H1 (cell line): ENCODE measurements at regions not wholly inside any gene's neighbourhood (a gene's known extent, or its start where the extent isn't known, plus 50 kb on each side); places are given as distances from the start of the nearest gene placed in this dataset.

Experiments
- FOSL1 ChIP-seq: IDR thresholded peaks from 2 replicates; pipeline ENCODE4 v1.6.1; 2011; ENCODE audit warnings: mild to moderate bottlenecking, low read depth, low read length, moderate library complexity; ENCODE audit not compliant: insufficient read depth
- POLR2A ChIP-seq, 2 experiments: IDR thresholded peaks; 1 replicate in 1 of 2; 2 replicates in 1 of 2; pipeline ENCODE4 v1.6.1; 2011; ENCODE audit warnings: low read depth in 2 of 2, low read length in 2 of 2, mild to moderate bottlenecking in 2 of 2; ENCODE audit errors: control extremely low read depth in 1 of 2
- POLR2AphosphoS5 ChIP-seq: IDR thresholded peaks from 2 replicates; pipeline ENCODE4 v1.6.1; 2011; ENCODE audit warnings: low read depth, low read length
- SIX5 ChIP-seq: IDR thresholded peaks from 2 replicates; pipeline ENCODE4 v1.6.1; 2011; ENCODE audit warnings: mild to moderate bottlenecking, low read depth, low read length
- YY1 ChIP-seq: IDR thresholded peaks from 2 replicates; pipeline ENCODE4 v1.6.1; 2011; ENCODE audit warnings: low read depth, mild to moderate bottlenecking, low read length
- TF ChIP-seq, protein P1 (sequence below), 3 experiments: IDR thresholded peaks; 1 replicate in 2 of 3; 2 replicates in 1 of 3; pipeline versions ENCODE4 v1.5.1 to v1.6.1; 2011; ENCODE audit warnings: low read length in 3 of 3, mild to moderate bottlenecking in 3 of 3, inconsistent platforms in 2 of 3, low read depth in 1 of 3, moderate library complexity in 1 of 3; ENCODE audit not compliant: insufficient read depth in 1 of 3; ENCODE audit errors: control extremely low read depth in 1 of 3

DNA sequence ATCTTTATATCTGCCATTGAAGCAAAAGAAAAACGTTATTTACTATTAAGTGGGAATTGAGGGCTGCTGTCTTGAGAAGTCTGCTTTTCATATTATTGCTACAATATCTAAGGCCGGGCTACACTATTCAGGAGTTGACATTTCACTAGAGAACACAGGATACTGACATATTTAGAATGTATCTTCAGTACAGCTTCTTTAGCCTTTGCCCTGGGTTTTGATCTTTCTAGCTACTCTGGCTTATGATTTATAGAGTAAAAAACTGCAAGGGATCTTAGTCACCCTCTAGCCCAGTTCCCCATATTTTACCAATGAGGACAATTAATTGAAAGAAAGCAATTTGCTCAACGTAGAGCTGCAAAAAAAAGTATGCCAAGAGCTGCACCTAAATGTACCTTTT is 307.4 kb upstream of the DPPA4 start:
- TF ChIP-seq, protein P1, sequence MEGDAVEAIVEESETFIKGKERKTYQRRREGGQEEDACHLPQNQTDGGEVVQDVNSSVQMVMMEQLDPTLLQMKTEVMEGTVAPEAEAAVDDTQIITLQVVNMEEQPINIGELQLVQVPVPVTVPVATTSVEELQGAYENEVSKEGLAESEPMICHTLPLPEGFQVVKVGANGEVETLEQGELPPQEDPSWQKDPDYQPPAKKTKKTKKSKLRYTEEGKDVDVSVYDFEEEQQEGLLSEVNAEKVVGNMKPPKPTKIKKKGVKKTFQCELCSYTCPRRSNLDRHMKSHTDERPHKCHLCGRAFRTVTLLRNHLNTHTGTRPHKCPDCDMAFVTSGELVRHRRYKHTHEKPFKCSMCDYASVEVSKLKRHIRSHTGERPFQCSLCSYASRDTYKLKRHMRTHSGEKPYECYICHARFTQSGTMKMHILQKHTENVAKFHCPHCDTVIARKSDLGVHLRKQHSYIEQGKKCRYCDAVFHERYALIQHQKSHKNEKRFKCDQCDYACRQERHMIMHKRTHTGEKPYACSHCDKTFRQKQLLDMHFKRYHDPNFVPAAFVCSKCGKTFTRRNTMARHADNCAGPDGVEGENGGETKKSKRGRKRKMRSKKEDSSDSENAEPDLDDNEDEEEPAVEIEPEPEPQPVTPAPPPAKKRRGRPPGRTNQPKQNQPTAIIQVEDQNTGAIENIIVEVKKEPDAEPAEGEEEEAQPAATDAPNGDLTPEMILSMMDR (IDR thresholded peaks at IDR 0.05; ENCODE audit: control extremely low read depth in 1 of 3, insufficient read depth in 1 of 3, low read depth in 1 of 3, low read length in 3 of 3), result no peak
- TF ChIP-seq SIX5 (no peak), FOSL1 (no peak), POLR2A (IDR thresholded peaks at IDR 0.05; ENCODE audit: control extremely low read depth in 1 of 2, low read depth in 2 of 2, low read length in 2 of 2) (no peak), YY1 (no peak), POLR2AphosphoS5 (no peak)
